Transverse colon (tissue), 4 donors: ENCODE measurements at regions not wholly inside any gene's neighbourhood (a gene's known extent, or its start where the extent isn't known, plus 50 kb on each side); places are given as distances from the start of the nearest gene placed in this dataset.

Experiments
- DNase-seq: peaks from one replicate; pipeline ENCODE4 v3.0.0-alpha.2; 2019
- H3K27ac ChIP-seq, 4 donors: fragments of 200-600 bp; sonication (generic); 2 replicates each; pipeline ENCODE4 v1.5.1; 2016 to 2018; ENCODE audit warnings: inconsistent platforms in 4 of 4
- H3K27me3 ChIP-seq: fragments of 200-600 bp; sonication (generic); 2 replicates; pipeline ENCODE4 v1.5.1; 2017; ENCODE audit warnings: inconsistent platforms
- H3K36me3 ChIP-seq, 4 donors: fragments of 200-600 bp; sonication (generic); 2 replicates each; pipeline ENCODE4 v1.5.1; 2017 to 2019; ENCODE audit warnings: inconsistent platforms in 4 of 4
- H3K4me1 ChIP-seq, 4 donors: fragments of 200-600 bp; sonication (generic); 2 replicates each; pipeline ENCODE4 v1.5.1; 2017 to 2020; ENCODE audit warnings: inconsistent platforms in 4 of 4
- H3K4me3 ChIP-seq, 4 donors: fragments of 200-600 bp; sonication (generic); 1 replicate in 1 of 4; 2 replicates in 3 of 4; pipeline versions ENCODE4 v1.5.1 to v1.6.1; 2017 to 2019; ENCODE audit warnings: inconsistent platforms in 4 of 4
- H3K9me3 ChIP-seq, 2 donors: fragments of 200-600 bp; sonication (generic); 2 replicates each; pipeline ENCODE4 v1.5.1; 2017 to 2019; ENCODE audit warnings: inconsistent platforms in 2 of 2
- CTCF ChIP-seq, 5 experiments: fragments of 200-600 bp in 3 of 5; fragments of 450-650 bp in 2 of 5; sonication (generic) in 3 of 5; IDR thresholded peaks; 1 replicate in 2 of 5; 2 replicates in 3 of 5; pipeline ENCODE4 v1.5.1; 2016 to 2017; ENCODE audit warnings: antibody characterized with exemption in 5 of 5, inconsistent platforms in 3 of 5, mild to moderate bottlenecking in 2 of 5, moderate library complexity in 1 of 5
- EP300 ChIP-seq: sonication (generic); formaldehyde crosslinking; IDR thresholded peaks from one replicate; pipeline ENCODE4 v1.6.1; 2017; ENCODE audit warnings: antibody characterized with exemption, low read depth
- POLR2A ChIP-seq: fragments of 450-650 bp; IDR thresholded peaks from one replicate; pipeline ENCODE4 v1.6.1; 2016; ENCODE audit warnings: antibody characterized with exemption, mild to moderate bottlenecking, moderate library complexity
- POLR2AphosphoS5 ChIP-seq, 3 donors: sonication (generic); formaldehyde crosslinking; IDR thresholded peaks; one replicate each; pipeline ENCODE4 v1.6.1; 2016; ENCODE audit warnings: antibody characterized with exemption in 3 of 3
- WGBS, 2 donors: methylation state at CpG; one replicate each; pipeline ENCODE4 v1.1.5; 2018; ENCODE audit warnings: low coverage in 1 of 2; 5-methylcytosine and 5-hydroxymethylcytosine counted together
- in situ Hi-C, 4 donors: fragments of 200-750 bp; cut with MboI; loops; one replicate each; pipeline versions ENCODE4 v1.15.0 to v1.15.1; 2017; ENCODE audit warnings: low sequenced_read_pairs in 3 of 4, low pct_ligation_motif_present in 1 of 4, low pct_unique_long_range_greater_than_20kb in 1 of 4
- intact Hi-C: fragments of 100-400 bp; cut with DNase I; formaldehyde crosslinking; loops from one replicate; pipeline ENCODE4 v1.15.1; 2023; ENCODE audit warnings: low total_unique reads

DNA sequence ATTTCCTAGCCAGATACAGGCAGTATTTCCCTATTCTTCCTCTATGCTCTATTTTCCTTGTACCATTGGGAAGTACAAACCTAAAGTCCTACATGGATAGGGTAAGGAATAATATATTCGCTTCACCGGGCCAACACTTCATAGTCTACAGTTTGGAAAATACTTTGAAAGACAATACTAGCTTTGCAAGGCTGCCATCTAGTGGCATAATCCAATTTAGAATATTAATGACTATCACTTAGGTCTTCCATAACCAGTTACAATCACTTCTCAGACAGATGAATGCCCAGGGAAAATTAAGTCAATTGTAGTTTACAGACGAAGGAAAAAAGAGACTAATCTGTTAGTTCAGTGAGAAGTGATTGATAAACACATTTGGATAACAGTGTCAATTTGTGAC, 141.0 kb upstream of the FAM47C start:
- peak; percentile 30 to 60 (median 40) for TF ChIP-seq CTCF (IDR thresholded peaks at IDR 0.05)
- TF ChIP-seq EP300: no peak
- no peak for TF ChIP-seq POLR2AphosphoS5 (IDR thresholded peaks at IDR 0.05)
- TF ChIP-seq POLR2A: no peak
- H3K9me3 ChIP-seq: no peaks in the 10 kb centered on the region
- H3K36me3 ChIP-seq: no peaks in the 10 kb centered on the region
- no peaks in the 10 kb centered on the region for H3K4me1 ChIP-seq
- no peak overlapping the region for H3K4me3 ChIP-seq
- intact Hi-C loops: no loop called here
- no peak for DNase-seq
- H3K27me3 ChIP-seq: no peaks in the 10 kb centered on the region
- 0 to 8% methylated on average over 1 to 3 of the region's 3 CpGs for WGBS, 2 donors
- no peak overlapping the region for H3K27ac ChIP-seq
- in situ Hi-C loops: loop anchor here in 1 of 4 donors (25.0 kb wide), 1 partner anchor 980 kb away; no protein-coding TSS in a partner anchor

GRCh38 chrX:36868592-36868991, 139.6 kb upstream of the FAM47C start:
- intact Hi-C loops (no loop called here), in situ Hi-C loops (loop anchor here in 1 of 4 donors (25.0 kb wide), 1 partner anchor 981 kb away; no protein-coding TSS in a partner anchor)
- no peaks in the 10 kb centered on the region for H3K4me1 ChIP-seq
- H3K36me3 ChIP-seq: no peaks in the 10 kb centered on the region
- no peaks in the 10 kb centered on the region for H3K27me3 ChIP-seq
- no peak overlapping the region for H3K4me3 ChIP-seq
- no peak for TF ChIP-seq CTCF (IDR thresholded peaks at IDR 0.05)
- no peak for TF ChIP-seq POLR2A
- no peak for TF ChIP-seq POLR2AphosphoS5 (IDR thresholded peaks at IDR 0.05)
- TF ChIP-seq EP300: no peak
- DNase-seq: no peak
- H3K27ac ChIP-seq: no peak overlapping the region
- 48% methylated on average over 3 of the region's 3 CpGs; no CpG with 5 or more reads in 1 of the 2 donors for WGBS, 2 donors
- no peaks in the 10 kb centered on the region for H3K9me3 ChIP-seq

GRCh38 chrX:36869457-36869856, 138.7 kb upstream of the FAM47C start:
- intact Hi-C loops (no loop called here), in situ Hi-C loops (loop anchor here in 1 of 4 donors (25.0 kb wide), 1 partner anchor 982 kb away; no protein-coding TSS in a partner anchor)
- no peak for DNase-seq
- no peak overlapping the region for H3K4me3 ChIP-seq
- no peaks in the 10 kb centered on the region for H3K27me3 ChIP-seq
- WGBS, 2 donors: 61% methylated on average over 2 of the region's 2 CpGs; no CpG with 5 or more reads in 1 of the 2 donors
- no peak overlapping the region for H3K27ac ChIP-seq
- H3K4me1 ChIP-seq: no peaks in the 10 kb centered on the region
- no peaks in the 10 kb centered on the region for H3K36me3 ChIP-seq
- H3K9me3 ChIP-seq: no peaks in the 10 kb centered on the region
- TF ChIP-seq EP300 (no peak), POLR2A (no peak), POLR2AphosphoS5 (IDR thresholded peaks at IDR 0.05) (no peak), CTCF (IDR thresholded peaks at IDR 0.05) (no peak)

GRCh38 chrX:36897690-36898089, 110.5 kb upstream of the FAM47C start:
- no peak overlapping the region for H3K27ac ChIP-seq
- no peaks in the 10 kb centered on the region for H3K27me3 ChIP-seq
- no peaks in the 10 kb centered on the region for H3K9me3 ChIP-seq
- intact Hi-C loops: no loop called here
- in situ Hi-C loops: no loop called here
- no peaks in the 10 kb centered on the region for H3K4me1 ChIP-seq
- H3K4me3 ChIP-seq: no peak overlapping the region
- no peaks in the 10 kb centered on the region for H3K36me3 ChIP-seq
- TF ChIP-seq POLR2AphosphoS5 (IDR thresholded peaks at IDR 0.05) (no peak), CTCF (IDR thresholded peaks at IDR 0.05) (no peak), POLR2A (no peak), EP300 (no peak)
- 66 to 100% methylated on average over 1 to 3 of the region's 3 CpGs for WGBS, 2 donors
- no peak for DNase-seq
